Astrocyte of the hippocampus (primary cell): ENCODE measurements at regions not wholly inside any gene's neighbourhood (a gene's known extent, or its start where the extent isn't known, plus 50 kb on each side); places are given as distances from the start of the nearest gene placed in this dataset.

Experiments used
- DNase-seq: peaks from one replicate; pipeline ENCODE4 v3.0.0; 2011; ENCODE audit warnings: low read depth, low spot score

DNA sequence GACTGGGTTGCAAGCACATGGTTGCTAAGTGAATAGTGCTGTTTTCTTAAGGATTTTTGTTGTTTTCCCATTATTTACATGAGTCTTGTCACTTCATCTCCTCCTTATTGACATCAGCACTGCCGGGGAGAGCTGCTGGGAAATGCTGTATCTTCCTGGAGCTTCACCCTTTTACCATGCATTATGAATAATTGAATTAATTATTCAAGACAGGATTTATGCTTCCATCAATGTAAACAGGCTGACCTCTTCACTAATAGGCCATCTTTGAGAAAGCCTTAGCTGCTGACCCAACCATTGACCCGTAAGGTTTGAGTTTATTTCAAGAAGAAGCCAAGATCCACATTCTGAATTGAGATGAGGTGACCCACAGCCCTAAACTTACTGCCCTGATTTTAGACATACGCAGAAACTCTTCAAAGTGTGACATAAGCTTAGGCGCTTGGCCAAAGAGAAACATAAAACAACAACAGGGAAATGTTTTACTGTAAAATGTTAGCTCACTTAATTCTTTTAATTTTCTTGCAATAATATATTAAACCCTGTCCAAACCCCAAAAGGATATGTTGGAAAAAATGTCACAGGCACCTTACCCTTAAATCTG, 365.5 kb upstream of the SYT4 start:
- DNase-seq: no peak

DNA sequence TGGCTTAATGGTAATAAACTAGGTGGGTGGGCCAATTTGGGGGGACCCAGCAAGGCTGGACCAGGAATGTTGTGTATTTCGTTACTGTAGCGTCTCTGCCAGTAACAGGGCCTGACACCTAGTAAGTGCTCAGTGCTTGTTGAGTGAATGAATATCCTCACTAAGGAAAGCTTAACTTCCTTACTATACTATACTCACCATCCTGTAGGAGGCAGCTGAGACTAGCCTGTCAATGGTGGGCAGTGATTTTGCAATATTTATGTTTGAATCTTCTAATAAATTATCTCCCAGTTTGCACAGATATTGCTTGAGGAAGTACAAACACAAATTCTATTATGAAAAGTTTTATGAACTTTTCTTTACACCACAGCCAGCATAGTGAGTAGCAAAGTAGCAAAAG, 370.7 kb upstream of the SYT4 start:
- DNase-seq: no peak

DNA sequence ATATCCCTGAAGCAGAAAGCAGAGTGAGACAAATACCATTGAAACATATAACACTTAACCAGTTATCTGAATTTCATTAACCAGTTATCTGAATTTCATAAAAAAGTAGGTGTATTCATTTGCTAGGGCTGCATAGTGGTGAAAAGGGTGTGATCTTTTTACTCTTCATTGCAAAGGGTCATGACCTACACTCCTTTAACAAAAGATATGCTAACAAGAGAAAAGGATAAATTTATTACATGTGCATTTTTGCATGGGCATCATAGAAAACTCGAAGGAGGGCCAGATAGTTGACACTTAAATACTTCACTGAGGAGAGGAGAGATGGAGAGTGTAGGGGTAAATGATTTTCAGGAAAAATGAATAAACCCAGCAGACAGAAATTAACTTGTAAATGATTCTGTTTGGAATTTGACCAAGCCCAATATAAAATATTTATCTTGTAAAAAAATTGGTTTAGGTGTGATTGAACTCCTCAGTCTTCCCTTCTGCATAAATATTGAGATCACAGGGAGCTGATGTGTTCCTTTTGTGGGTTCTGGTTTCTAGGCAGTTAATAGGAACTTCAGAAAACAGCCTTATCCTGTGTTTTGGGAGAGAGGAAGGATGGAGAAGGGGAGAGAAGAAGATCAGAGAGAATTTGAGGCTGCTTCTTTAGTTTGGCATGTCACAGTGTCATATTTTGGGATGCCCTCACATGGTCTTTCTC, 372.5 kb upstream of the SYT4 start:
- DNase-seq: no peak

DNA sequence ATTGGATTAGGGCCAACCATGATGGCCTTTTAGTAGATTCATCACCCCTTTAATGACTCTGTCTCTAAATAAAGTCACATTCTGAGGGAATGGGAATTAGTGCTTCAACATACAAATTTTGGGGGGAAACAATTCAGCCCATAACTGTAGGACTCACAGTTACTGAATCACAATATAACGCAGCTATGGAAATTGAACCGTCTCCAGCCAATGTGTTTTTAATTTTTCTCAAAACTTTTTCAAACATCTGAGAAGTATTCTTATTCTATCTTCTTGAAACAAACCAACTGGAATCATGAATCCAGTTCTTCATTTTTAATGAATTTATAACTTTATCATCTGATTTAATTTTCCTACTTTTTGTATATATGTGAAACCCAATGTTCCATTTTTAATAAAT, 373.1 kb upstream of the SYT4 start:
- no peak for DNase-seq

DNA sequence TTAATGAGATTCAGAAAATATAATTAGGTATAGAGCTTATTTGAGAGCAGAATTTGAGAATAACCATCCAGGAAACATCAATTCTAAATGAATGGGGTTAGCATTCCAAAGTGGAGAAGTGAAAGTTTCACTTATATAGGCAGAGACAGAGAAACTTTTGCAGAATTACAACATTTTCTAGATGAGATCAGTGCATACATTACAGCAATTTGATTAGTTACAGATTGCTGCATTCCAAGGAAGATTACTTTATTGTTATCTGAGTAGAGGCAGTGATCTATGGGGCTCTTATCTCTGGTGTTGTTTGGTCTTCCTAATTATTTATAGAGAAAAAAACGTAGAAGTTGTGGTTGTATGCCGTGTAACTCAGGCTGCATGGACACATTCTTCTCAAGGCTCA, 373.8 kb upstream of the SYT4 start:
- DNase-seq: no peak

DNA sequence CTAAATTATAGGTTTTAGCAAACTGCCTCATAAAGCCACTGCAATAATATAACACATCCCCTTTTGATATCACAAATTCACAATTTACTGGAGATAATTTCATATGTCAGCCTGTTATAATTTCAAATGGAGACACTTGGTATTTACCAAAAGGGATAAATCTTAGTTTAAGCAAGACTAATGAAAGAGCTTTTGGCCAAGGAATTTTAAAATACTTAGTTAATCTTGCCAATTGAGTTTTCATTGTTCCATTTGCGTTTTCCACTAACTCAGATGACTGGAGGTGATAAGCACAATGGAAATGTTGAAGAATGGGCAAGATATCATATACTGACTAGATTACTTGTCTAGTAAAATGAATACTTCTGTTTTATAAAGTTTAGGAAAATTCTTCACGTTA, 379.3 kb upstream of the SYT4 start:
- DNase-seq: no peak

DNA sequence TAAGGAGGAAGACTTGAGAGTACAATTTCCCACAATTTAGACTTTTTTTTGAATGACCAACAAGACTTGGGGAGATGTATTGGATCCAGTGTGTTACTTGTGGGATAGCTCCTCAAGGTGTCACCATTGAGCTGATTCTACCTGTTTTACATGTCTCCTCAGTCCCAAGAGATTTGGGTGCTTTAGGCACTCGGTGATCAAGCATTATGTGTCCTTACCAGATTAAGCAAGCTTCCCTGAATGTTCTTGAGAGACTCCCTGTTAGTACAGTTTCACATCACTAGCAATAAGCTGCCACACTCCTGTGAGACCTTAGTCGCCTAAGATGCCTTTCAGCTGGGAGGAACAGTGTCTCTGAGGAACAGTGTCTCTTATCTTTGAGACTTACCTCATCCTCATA, 384.3 kb upstream of the SYT4 start:
- peak; percentile 83 for DNase-seq

DNA sequence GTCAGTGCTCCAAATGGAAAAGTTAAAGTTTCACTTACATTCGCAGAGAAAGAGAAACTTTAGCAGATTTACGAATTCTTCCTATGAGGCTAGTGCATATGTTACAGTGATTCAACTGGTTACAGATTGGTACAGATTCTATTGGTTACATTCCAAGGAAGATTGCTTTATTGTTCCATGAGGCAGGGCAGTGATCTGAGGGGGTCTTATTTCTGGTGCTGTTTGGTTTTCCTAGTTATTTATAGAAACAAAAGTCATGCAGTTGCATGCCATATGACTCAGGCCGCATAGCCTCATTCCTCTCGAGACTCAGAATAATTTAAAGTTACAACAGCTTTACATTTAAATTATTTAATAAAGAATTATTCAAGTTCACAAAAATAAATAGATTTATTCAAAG, 385.4 kb upstream of the SYT4 start:
- DNase-seq: peak; percentile 82

DNA sequence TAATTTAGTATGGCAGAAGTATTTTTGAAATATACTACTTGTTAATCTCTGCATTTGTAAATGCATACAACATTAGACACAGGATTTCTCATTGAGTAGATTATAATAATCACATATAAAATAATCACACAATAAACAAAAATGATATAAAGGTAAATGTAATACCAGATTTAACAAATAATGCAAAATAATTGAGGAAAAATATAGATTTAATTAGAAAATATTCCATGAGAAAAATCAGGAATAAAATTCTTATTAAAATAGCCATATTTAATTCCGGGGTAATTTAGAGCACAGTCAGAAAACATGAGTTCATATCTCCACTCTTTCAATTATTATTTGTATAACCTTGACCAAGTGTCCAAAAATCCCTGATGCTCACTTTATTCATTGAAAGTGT, 385.9 kb upstream of the SYT4 start:
- no peak for DNase-seq

DNA sequence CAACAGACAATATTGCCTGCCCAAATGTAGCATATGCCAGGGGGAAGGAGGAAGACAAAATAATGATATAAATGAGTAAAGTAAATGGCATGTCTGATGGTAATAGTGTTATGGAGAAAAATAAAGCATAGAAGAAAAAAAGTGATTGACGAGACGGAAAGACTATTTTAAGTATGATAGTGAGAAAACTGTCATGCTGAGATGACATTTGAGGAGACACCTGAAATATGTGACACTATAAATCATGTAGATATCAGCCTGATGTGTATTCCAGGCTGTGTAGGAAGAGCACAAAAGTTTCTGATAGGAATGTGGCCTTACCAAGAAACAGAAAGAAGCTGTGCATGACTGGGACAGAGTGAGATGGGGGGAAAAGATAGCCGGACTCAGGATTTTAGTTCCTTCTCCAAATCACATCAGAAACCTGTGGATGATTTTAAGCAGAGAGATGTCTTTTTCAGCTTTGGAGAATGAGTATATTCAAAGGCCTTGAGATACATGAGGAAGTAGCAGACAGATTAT, 387.3 kb upstream of the SYT4 start:
- DNase-seq: no peak

DNA sequence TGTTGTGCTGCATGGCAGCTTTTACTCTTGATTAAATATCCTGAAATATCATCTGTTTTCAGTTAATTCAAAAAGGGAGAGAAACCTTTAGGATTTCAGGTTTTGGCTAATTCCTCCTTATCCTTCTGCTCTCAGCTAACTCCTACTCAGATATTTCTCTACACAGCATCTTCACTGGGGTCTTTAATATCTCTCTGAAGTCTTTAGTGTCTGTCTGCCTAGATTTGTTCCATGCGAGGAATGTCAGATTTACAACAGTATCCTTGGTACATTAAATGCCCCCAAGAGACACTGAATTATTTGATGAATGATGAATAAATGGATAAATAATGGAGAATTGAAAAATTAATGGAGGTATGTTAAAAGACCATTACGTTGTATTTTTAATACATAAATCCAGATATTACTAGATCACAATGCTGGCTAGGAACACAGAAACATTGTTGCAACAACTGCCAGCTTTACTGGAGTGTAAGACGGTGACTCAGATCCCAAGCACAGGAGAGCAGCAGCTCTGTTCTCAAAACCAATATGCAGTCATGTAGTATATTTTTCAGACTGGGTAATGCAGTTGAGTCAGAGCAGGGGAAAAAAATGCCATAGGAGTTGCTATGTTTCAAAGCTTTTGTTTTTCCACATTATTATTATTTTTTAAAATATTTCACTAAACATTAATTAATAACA, 388.0 kb upstream of the SYT4 start:
- DNase-seq: peak; percentile 86

DNA sequence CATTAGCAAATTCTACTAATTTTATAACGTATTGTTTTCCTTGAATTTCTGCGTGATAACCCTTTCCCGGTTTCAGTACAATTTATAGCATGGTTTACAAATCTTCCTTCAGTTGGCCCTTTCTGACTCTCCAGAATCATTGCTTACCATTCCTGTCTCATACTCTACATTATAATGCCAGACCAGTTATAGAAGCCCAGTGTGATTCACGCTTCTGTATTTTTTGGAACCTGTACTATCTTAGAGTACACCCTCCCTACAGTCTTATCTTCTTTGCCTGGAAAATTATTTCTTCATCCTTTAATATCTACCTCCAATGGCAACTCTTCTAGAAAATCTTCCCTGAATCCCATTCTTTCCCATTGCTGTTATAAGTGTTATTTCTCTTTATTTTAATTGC, 391.6 kb upstream of the SYT4 start:
- no peak for DNase-seq

DNA sequence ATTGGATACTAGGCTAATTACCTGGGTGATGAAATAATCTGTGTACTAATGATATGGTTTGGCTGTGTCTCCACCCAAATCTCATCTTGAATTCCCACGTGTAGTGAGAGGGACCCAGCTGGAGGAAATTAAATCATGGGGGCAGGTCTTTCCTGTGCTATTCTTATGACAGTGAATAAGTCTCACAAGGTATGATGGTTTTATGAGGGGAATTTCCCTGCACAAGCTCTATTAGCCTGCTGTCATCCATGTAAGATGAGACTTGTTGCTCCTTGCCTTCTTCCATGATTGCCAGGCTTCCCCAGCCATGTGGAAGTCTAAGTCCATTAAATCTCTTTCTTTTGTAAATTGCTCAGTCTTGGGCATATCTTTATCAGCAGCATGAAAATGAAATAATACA, 394.1 kb upstream of the SYT4 start:
- no peak for DNase-seq

DNA sequence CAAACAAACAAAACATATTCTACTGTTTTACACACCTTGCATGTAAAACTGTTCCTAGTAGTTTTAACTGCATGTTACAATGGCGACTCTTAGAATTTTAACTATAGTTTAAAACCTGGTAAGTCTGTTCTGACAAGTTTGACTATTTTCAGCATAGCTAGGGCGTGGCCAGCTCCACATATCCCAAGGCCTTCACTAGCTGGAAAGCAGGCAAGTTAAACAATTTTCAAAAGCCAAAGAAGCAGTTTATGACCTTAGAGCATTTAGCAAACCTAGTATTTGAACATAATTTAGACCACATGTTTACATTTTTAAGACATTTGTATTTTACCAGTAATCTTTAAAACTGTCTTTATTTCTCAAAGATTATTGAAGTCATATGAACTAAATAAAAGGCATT, 402.8 kb upstream of the SYT4 start:
- no peak for DNase-seq

DNA sequence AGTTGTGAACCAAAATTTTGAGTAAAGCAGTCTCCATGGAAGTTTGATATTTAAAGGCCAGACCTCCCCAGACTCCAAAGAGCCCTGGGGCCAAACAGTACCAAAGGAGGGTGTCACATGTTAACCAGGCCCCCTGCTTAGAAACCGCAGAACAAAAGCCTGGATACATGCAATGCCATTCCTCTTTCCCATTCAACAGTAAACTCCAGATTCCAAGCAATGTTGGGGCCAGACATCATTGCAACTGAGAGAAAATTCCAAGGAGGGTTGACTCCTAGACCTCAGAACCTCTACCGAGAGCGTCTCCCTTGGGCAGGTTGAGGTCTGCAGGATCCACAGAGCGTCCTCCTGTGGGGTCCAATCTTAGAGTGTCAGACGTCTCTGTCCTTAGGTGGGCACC, 404.4 kb upstream of the SYT4 start:
- DNase-seq: peak; percentile 63

DNA sequence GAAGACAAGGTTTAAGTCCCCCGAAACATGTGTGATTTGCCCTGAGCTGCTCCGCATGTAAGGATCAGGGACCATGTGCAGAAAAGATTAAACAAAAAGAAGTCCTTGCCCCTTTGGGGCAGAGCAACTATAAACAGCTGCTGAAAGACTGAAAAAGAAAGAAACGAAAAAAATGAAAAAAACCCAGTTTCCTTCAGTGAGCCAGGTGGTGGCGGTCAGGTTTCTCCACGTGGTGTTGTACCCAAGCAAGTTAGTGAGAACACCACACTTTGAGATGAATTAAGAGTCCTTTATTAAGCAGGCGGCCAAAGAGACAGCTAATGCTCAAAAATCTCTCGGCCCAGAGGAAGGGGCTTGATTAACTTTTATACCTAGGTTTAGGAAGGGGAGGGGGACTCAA, 404.9 kb upstream of the SYT4 start:
- no peak for DNase-seq

DNA sequence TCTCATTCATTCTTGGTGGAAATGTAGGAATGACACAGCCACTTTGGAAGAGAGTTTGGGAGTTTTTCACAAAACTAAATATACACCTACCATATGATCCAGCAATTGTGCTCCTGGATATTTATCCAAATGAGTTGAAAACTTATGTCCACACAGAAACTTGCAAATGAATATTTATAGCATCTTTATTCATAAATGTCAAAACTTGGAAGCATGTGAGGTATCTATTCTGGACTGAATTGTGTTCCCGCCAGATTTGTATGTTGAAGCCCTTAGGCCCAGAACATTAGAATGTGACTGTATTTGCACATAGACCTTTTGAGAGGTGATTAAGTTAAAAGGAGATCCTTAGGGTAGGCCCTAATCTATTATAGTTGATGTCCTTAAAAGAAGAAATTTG, 409.4 kb upstream of the SYT4 start:
- DNase-seq: no peak

DNA sequence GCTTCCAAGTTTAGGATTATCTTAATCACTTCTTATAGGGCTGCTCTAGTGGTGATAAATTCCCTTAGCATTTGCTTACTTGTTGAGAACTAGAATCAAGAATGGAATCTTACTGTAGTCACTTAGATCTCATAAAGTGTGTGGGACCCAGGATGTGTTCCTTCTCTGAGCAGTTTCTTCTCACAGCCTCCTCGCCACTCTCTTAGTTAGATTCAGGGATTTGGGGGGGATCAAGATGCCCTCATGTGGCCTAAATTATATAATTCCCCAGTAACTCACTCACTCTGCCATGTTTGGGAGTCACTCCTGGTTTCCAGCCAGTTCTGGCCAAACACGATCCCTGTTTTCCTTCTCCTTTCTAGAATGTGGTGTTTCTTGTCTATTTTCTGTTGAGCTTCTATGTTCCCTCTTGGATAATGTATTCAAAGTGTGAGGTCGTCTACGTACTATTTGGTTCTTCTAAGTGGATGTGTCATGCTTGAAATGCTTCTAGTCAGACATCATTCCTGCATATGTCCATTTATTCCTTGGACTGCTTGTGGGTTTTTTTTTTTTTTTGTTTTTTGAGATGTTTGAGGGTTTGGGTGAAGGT, 414.9 kb upstream of the SYT4 start:
- peak; percentile 84 for DNase-seq

DNA sequence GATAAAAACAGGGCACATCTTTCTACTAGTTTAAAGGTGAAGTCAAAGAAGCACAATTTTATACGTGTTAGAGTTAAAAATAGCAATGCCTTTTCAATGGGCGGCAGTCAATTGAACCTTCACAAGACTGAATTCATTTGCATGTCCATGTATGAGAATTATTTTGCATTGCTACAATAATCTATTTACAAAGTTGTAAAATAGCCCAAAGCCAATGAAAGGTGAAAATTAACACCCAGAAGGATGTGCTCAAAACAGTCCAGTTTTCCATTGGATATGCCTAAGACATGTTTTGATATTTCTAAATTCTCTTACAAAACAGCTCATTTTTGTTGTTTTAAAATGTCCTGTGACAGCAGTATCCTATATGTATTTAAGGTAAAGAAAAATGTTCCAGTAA, 425.1 kb upstream of the SYT4 start:
- no peak for DNase-seq

DNA sequence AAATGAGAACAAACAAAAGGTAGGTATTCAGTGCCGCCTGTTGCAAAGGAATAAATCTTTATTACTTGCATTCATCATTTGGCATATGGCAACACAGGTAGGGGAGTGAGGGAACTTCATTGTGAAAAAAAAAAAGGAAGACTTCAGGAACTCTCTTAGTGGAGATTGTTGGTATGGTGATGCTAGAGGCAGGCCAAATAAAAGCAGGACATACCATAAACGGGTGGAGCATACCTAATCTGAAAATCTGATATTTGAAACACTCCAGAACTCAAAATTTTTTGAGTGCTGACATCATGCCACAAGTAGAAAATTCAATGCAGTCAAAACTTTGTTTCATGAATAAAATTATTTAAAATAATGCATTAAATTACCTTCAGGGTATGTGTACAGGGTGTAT, 425.8 kb upstream of the SYT4 start:
- no peak for DNase-seq

DNA sequence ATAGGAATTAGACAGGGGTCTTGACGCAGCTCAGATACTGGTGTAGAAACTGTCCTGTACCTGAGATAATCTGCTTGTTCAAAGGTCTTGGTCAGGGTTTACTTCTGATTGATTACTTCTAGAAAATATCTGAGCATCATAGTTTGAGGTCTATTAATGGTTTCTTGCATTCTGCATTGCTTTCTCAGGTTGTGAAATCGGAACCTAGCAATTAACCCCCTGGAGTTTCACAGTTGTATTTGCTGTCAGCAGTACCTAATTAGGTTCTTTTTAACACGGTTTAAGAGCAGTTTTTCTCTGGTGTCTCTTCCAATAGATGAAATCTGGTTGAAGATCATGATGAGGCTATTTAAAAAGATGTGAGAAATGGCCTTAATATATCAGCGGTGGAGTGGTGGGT, 428.6 kb upstream of the SYT4 start:
- no peak for DNase-seq

DNA sequence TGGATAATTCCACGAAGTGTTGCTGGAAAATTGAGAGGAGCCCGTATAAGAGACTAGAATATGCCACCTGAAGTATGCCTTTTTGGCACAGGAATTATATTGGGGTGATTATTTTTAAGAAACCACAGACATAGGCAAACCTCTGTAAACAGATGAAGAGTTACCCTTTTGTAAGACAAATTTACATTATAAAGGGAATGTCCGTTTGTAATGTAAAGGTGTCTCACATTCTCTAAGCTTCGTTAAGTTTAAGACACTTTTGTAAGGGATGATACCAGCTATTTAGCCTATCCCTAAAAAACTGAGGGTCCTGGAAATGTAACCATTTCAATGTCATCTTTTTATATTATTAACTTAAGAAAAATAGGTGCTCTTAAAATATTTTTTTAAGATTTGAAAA, 432.8 kb upstream of the SYT4 start:
- no peak for DNase-seq
